Kidney epithelial cell (primary cell): ENCODE measurements at regions not wholly inside any gene's neighbourhood (a gene's known extent, or its start where the extent isn't known, plus 50 kb on each side); places are given as distances from the start of the nearest gene placed in this dataset.
A peak's percentile ranks its signal among the peaks of the same experiment; 100 is the strongest.

ENCODE experiments used
- DNase-seq: peaks from one replicate; pipeline ENCODE4 v3.0.0-alpha.2; 2010; ENCODE audit warnings: low read depth
- H3K27me3 ChIP-seq: 2 replicates; pipeline ENCODE4 v1.6.0; 2011; ENCODE audit warnings: low read length; ENCODE audit not compliant: control insufficient read depth, insufficient read depth
- H3K36me3 ChIP-seq: 2 replicates; pipeline ENCODE4 v1.5.1; 2011; ENCODE audit warnings: low read length; ENCODE audit not compliant: control insufficient read depth, insufficient read depth
- H3K4me3 ChIP-seq: 2 replicates; pipeline ENCODE4 v1.5.1; 2011; ENCODE audit warnings: low read depth, mild to moderate bottlenecking, control low read depth, low read length
- TF ChIP-seq, protein P1 (sequence below): IDR thresholded peaks from 2 replicates; pipeline ENCODE4 v1.5.1; 2011; ENCODE audit warnings: mild to moderate bottlenecking, moderate library complexity, low read length, control low read depth, inconsistent platforms; ENCODE audit not compliant: insufficient read depth, poor library complexity, severe bottlenecking

DNA sequence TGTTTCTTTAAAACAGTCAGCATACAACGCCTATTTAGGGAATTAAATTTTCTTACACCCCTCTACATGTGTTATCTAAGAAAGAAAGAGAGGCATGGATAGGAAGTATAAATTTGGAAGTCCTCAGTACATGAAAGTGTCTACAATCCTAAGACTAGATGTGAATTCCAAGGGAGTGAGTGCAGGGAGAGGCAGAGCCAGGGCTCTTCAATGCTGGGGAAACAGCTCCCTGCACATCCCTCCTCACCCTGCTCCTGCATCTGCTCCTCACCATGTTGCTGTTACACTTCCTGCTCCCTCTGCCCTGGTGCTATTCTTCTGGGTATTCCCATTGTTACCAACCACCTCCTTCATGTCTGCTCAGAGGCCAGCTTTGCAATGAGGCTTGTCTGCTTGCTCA, 229.1 kb upstream of the AKR1E2 start:
- Histone ChIP-seq H3K4me3 (no peak overlapping the region), H3K36me3 (no peaks in the 10 kb centered on the region), H3K27me3 (no peaks in the 10 kb centered on the region)
- TF ChIP-seq, protein P1, sequence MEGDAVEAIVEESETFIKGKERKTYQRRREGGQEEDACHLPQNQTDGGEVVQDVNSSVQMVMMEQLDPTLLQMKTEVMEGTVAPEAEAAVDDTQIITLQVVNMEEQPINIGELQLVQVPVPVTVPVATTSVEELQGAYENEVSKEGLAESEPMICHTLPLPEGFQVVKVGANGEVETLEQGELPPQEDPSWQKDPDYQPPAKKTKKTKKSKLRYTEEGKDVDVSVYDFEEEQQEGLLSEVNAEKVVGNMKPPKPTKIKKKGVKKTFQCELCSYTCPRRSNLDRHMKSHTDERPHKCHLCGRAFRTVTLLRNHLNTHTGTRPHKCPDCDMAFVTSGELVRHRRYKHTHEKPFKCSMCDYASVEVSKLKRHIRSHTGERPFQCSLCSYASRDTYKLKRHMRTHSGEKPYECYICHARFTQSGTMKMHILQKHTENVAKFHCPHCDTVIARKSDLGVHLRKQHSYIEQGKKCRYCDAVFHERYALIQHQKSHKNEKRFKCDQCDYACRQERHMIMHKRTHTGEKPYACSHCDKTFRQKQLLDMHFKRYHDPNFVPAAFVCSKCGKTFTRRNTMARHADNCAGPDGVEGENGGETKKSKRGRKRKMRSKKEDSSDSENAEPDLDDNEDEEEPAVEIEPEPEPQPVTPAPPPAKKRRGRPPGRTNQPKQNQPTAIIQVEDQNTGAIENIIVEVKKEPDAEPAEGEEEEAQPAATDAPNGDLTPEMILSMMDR: no peak
- no peak for DNase-seq

- TF ChIP-seq, protein P1: no peak
- Histone ChIP-seq H3K4me3 (no peak overlapping the region), H3K27me3 (no peaks in the 10 kb centered on the region), H3K36me3 (no peaks in the 10 kb centered on the region)
- DNase-seq: no peak
Measured at GRCh38 chr10:4595719-4596319, 230.2 kb upstream of the AKR1E2 start.

DNA sequence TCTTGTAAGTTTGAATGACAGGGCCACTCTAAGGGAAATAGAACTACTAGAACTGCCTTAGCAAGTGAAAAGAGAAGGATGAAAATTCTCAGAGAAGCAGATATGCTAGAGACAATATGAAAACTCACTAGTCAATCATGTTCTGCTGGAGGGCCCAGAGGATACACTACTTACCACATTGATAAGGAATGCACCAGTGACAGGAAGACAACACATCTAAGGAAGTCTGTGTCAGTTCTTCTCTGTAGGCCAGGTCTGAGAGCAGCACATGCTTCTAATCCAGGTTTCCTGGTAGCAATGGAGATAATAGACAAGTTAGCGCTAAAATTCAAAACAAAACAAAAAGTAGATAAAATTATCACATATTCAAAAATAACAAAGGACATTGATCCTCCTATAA, 235.2 kb upstream of the AKR1E2 start:
- DNase-seq: no peak
- Histone ChIP-seq H3K27me3 (no peaks in the 10 kb centered on the region), H3K36me3 (no peaks in the 10 kb centered on the region), H3K4me3 (no peak overlapping the region)
- TF ChIP-seq, protein P1: no peak

GRCh38 chr10:4588824-4589223, 237.2 kb upstream of the AKR1E2 start:
- DNase-seq: no peak
- Histone ChIP-seq H3K36me3 (no peaks in the 10 kb centered on the region), H3K4me3 (no peak overlapping the region), H3K27me3 (no peaks in the 10 kb centered on the region)
- TF ChIP-seq, protein P1: no peak

DNA sequence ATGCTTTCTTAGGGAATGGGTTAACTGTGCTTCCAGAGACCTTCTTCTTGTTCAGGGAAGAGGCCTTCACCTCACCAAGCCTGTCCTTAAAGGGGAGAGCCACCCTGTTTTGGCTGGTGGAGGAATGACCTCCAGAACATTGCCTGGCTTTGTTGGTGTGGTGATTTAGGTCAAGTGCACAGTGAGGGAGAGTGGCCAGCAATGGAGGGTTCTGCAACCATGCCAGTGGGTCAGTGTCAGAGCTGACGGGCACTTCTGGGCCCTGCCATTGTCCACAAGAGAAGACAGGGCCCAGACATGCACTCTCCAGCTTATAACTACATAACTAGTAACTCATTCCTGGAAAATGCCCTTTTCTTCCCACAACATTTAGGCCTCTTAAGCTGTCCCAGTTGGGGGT, 238.5 kb upstream of the AKR1E2 start:
- no peaks in the 10 kb centered on the region for H3K27me3 ChIP-seq
- no peaks in the 10 kb centered on the region for H3K36me3 ChIP-seq
- TF ChIP-seq, protein P1: no peak
- H3K4me3 ChIP-seq: no peak overlapping the region
- DNase-seq: no peak

DNA sequence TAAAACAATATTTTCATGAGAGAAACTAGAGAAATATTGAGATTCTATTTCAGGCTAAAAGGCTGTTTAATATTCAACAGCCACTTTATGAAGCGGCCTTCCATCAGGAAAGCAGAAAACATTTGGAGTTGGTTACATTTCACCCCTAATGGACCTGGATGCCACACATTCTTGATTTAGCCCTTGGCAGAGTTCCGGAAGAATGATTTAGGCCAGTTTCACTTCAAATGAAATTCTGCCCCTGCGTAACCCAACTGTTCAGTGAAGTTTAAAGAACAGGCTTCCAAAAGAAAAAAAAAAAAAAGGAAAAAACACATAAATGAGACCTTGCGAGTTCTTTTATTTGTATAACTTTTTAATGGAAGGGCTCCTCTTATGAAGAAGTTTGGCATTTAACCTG, 239.2 kb upstream of the AKR1E2 start:
- Histone ChIP-seq H3K4me3 (no peak overlapping the region), H3K27me3 (no peaks in the 10 kb centered on the region), H3K36me3 (no peaks in the 10 kb centered on the region)
- TF ChIP-seq, protein P1: no peak
- DNase-seq: peak; percentile 29
